ENCODE measurements at regions not wholly inside any gene's neighbourhood (a gene's known extent, or its start where the extent isn't known, plus 50 kb on each side); places are given as distances from the start of the nearest gene placed in this dataset.
A peak's percentile ranks its signal among the peaks of the same experiment; 100 is the strongest.

DNA sequence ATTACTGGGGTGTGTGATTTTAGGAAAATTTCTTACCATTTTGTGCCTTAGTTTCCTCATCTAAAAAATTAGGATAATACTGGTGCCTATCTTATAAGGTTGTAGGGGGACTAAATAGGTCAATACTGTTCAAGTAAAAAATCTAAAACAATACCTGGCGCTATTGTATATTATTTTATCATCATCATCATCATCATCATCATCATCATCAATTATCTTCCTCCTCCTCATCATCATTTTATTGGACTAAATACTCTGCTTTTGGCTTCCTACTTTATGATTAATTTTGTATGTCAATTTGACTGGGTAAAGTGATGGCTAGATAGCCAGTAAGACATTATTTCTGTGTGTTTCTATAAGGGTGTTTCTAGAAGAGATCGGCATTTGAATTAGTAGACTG is 435.5 kb downstream of the DHX35 start:
- no peak for DNase-seq (ENCODE audit: low spot score)

- no peak for DNase-seq (ENCODE audit: low spot score)
Observed at GRCh38 chr20:39395478-39396291, 433.5 kb downstream of the DHX35 start.

DNA sequence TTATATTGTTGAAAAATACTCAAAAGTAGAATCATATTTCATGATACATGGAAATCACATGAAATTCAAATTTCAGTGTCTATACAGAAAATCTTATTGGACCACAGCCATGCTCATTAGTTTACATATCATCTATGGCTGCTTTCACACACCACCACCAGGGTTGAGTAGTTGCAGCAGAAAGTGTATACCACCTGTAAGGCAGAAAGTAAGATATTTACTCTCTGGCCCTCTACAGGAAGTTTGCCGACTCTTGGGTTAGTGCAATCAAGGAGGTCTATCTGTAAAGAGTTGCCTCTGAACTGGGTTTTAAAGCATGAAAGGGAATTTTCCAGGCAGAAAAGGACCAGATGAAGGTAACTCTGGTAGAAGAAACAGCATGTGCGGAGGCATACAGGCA is 432.3 kb downstream of the DHX35 start:
- peak; percentile 2 for DNase-seq (ENCODE audit: low spot score)

DNA sequence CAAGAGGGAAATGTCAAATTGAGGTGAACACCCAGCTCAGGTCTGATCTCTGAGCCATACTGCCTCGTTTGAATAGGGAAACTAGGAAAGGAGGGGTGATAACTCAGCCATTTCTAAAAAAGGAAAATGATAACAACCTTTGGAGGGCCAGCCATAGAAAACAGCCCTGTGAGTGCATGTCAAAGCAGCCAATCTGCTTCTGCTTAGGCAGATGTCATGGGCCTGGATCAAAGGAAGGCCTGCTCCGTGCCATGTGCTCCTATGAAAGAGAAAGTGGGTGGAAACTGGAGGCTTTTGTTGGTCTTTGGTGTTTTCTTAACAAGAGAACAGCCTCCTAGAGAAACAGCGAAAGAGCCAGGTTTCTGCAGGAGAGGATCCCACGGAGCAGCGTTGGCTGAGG is 428.0 kb downstream of the DHX35 start:
- no peak for DNase-seq (ENCODE audit: low spot score)

DNA sequence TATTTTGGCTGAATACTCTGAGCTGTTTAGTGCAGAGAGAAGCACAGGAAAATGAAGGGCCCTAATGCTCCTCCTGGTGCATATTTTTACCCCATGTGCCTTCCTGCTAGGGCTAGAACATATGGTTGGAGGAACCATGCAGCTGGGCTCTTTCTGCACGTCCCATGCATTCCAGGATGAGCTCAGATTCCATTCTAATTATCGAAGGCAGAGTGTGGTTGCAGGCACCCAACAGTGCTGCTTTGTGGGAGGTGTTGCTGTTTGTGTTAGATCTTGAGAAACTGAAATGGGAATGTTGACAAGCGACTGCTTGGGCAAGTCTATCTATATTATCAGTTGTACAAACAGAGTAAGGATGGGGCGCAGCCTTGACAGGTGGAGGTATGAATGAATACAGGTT is 419.5 kb downstream of the DHX35 start:
- no peak for DNase-seq (ENCODE audit: low spot score)

DNA sequence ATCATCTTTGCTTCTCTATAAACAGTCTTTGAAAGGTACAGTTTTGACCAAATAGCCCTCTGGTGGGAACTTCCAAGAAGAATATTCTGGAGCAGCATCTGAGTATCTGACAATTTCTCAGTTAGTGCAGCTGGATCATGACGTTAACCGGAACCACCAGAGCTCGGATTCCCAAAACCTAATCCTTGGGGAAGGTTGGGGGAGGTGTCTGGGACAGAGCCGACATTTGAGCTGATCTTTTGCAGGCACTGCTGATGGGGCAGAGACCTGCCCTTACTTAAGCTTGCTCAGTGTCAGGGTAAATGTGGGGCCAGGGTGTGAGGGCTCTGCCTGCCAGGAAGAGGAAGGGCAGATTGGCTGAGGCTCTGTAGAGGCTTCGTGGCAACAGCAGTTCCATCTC is 416.6 kb downstream of the DHX35 start:
- DNase-seq (ENCODE audit: low spot score): no peak

- DNase-seq (ENCODE audit: low spot score): no peak
Observed at GRCh38 chr20:39376788-39377187, 414.6 kb downstream of the DHX35 start.

DNA sequence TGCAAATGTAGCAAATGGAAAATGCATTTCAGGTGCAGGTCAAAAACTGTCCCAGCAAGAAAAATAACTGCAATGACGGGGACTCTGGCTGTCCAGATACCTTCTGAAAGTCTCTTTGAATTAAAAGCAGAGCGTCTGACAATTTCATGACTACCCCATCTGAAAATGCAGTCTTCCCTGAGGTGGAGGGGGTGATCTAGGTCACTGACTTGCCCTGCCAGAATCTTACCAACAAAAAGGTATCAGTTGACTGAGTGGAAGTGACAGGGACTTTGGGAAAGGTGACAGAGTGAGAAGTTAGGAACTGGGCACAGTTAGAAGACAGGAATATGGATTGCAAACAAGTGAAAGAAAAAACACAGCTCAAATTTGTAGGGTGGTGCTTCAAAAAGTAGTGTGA is 402.2 kb downstream of the DHX35 start:
- no peak for DNase-seq (ENCODE audit: low spot score)

DNA sequence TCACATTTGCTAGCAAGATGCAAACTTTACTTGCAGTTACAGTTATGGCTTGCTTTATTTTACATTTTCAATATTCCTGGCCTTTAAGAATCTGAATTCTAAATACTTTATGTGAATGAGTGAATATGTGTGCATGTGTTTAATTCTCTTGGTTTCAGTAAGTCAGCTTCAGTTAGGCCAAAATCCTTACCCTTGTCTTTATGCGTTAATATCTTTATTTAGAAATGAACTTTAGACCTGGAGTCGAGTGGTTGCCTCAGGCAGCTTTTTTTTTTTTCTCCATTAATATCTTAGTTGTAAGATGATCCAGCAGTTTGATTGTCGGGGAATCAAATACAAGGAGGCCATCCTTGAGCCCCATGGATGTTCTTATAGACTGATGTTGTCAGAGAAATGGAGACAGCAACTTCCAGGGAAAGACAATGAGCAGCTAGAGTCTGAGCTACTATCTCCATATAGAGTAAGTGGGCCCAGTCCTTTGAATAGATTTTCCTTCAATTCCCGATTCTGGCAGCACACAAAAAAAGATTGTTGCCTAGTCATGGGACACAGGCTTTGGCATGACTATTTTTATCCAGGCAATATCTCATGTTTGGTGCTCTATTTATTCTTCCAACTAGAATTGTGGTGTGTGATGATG is 398.0 kb downstream of the DHX35 start:
- no peak for DNase-seq (ENCODE audit: low spot score)

DNA sequence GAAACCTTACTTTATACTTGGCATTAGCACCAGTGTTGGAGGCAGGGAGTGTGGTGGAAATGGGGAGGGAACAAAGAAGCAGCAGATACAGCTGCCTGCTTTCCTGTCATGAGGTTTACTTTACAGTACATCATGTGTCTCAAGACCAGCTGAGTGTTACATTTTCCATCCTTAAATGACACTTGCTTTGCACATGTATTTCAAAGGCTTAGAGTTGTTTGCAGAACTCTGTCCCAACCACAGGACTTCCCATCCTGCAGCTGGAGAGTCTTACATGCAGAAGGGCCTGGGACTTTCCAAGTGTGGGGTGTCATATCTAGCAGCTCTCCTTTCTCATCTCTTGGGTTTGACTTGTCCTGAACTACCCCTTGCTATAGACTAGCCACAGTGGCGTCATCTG is 395.9 kb downstream of the DHX35 start:
- no peak for DNase-seq (ENCODE audit: low spot score)

DNA sequence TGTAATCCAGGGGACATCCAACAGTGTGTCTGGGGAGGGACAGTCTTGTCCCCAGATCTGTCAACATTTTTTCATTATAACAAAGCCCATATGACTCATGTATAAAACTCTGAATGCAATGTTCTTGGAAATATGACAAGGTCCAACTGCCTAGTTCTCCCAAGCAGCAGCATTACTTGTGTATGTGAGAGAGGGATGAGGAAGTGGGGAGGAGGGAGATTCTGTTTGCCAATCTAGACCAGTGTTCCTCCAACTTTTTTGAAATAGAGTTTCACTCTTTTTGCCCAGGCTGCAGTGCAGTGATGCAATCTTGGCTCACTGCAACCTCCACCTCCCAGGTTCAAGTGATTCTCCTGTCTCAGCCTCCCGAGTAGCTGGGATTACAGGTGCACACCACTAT is 394.8 kb downstream of the DHX35 start:
- no peak for DNase-seq (ENCODE audit: low spot score)

DNA sequence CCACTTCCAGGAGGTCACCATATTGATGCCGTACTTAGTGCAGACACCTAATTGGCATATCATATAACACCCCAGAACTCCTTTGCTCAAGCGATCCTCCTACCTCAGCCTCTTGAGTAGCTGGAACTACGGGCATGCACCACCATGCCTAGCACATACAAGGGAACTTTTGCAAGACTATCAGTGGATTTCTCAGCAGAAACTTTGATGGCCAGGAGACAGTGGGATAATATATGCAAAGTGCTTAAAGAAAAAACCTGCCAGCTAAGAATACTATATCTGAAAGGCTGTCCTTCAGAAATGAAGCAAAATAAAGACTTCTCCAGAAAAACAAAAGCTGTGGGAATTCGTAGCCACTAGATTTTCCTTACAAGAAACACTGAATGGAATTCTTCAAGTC is 387.1 kb downstream of the DHX35 start:
- DNase-seq (ENCODE audit: low spot score): no peak

DNA sequence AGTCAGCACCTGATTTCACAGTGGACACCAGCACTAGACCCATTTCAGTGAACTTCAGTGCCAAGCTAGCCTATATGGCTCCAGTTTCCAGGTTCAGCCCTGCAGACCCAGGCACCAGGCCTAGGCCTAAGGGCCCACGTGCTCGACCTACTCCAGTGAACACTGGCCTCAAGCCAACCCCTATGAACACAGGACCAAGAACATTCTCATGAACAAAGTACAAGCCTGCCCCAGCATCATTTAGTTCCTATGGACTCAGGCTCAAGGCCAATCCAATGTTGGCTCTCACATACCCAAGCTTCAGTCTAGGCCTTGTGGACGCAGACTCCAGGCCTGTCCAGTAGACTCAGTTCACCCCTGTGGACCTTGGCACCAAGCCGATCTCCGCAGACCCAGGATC is 385.5 kb downstream of the DHX35 start:
- DNase-seq (ENCODE audit: low spot score): no peak

DNA sequence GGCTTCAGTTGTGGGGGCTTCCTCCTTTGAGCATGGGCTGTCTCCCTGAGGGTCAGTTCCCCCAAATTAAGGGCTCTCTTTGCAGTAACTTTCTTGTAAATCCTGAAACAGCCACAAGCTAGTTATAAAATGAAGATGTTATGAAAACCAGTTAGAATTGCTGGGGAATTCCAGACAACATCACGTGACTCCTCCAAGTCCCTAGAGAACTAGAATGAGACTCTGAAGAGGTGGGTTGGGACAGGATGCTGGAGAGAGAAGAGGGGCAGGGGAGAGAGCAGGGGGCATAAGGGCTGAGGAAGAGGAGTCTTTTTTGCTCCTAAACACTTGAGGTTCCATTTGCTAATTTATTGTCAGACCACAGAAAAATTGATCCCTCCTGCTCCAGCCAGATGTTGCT is 380.3 kb downstream of the DHX35 start:
- no peak for DNase-seq (ENCODE audit: low spot score)

GRCh38 chr20:39338469-39339376 is 376.6 kb downstream of the DHX35 start:
- peak; percentile 61 for DNase-seq (ENCODE audit: low spot score)

DNA sequence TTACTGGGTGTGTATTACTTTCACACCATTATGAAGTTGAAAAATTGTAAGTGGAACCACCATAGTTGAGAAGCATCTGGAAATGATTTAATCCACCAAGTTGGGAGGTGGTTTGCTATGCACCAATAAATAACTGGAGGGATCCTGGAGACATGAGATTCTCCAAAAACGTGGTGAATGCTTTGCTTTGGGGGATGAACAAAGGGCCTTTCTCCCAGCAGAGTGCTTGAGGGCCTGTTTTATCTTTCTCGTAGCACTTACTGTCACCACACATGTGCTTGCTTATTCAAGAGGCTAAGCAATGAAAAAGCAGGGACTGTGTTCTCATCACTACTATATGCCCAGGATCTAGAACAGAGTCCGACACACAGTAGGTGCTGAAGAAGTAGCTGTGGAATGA is 371.1 kb downstream of the DHX35 start:
- no peak for DNase-seq (ENCODE audit: low spot score)

DNA sequence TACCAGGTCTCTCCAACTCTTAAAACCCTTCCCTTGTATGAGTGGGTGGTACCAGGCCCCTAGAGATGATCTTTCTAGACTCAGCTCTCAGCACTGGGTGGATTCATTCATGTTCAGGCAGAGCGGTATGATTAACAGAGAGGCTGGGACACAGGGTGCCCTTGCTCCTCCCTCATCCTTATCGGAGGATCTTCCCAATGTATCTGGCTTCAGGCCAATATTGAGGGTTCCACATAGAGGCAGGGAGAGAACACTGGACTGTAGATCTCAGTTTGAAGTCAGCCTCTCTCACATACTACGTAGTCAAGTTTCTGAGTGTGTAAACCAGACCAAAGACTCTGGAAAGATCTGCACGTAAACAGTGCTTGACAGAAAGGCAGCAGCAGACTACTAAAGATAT is 366.2 kb downstream of the DHX35 start:
- DNase-seq (ENCODE audit: low spot score): no peak

DNA sequence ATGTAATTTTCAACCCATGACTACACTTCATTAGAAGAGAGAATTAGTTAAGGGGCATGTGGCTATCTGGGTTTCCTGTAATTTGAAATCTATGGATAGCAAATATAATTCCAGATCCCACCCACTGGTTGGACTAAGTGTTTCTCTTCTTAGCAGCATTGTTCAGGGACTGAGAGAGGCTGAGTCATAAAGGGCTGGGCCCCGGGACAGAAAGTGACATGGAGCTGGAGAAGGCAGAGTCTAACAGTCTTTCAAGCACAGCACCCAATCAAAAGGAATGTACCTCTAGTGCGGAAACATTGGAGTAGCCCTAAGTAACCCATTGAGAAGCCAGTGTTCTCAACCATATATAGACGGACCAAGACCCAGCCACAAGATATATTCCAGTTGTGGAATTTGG is 363.9 kb downstream of the DHX35 start:
- DNase-seq (ENCODE audit: low spot score): no peak

- no peak for DNase-seq (ENCODE audit: low spot score)
Observed at GRCh38 chr20:39318911-39319310, 356.8 kb downstream of the DHX35 start.

GRCh38 chr20:39312676-39313075 is 350.5 kb downstream of the DHX35 start:
- no peak for DNase-seq (ENCODE audit: low spot score)

DNA sequence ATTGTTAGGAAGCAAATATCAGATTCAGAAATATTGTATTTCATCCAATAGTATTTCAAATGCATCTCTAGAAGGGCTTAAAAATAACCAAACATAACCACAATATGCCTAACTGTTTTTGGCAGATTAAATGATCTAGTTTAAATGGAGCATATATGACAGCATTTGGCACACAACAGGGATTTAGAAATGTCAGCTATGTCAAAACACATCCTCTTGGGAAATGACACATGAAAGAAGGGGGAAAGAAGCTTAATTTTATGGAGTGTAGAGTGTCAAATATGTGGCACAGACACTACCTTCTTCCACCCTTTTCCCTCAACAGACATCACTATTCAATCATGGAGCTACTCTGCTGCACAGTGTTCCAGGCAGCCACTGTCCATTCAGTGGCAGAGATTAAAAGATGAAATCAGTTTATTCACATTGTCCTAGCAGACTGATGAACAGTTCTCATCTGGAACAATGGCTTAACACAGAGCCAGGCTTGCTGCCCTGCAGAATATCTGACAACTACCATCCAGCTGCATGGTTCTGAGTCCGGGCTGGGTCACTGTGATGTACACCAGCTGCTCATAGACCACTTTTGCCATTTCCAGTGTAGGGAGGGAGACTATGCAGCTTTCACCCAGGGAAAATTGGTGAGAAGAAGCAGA is 349.8 kb downstream of the DHX35 start:
- no peak for DNase-seq (ENCODE audit: low spot score)

DNA sequence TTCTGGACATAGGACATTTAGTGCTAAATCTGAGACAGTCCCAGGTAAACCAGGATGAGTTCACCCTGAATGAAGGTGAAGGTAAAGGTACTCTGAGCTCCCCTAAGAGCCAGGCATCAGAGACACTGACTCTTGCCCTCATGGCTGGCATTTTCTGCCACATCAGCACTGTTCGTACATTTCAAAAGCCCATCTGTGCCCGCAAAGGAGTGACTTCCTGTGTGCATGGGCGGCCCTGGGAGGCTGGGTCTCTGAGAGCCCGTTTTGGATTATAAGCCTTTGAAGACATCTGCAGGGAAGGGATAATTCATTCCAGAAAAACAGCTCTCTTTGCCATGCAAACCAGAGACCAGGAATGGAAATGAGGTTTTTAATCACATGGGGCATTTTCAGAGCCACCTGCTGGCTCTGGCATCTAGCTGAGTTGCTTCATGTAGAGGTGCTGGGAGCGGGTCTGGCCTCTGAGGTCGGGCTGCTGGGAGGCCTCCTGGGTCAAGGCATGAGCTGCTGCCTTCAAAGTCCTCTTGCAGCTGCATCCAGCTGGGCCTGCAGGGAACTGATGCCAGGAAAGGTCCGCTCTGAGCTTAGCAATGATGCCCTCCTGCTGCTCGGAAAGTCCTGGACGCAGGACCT is 348.3 kb downstream of the DHX35 start:
- DNase-seq (ENCODE audit: low spot score): no peak
